ENCODE measurements at regions not wholly inside any gene's neighbourhood (a gene's known extent, or its start where the extent isn't known, plus 50 kb on each side); places are given as distances from the start of the nearest gene placed in this dataset.
"Not testable (repeated sequence)": the region's sequence is repeated elsewhere in the genome, so short reads cannot be mapped to it uniquely, and the experiment has no call there.

DNA sequence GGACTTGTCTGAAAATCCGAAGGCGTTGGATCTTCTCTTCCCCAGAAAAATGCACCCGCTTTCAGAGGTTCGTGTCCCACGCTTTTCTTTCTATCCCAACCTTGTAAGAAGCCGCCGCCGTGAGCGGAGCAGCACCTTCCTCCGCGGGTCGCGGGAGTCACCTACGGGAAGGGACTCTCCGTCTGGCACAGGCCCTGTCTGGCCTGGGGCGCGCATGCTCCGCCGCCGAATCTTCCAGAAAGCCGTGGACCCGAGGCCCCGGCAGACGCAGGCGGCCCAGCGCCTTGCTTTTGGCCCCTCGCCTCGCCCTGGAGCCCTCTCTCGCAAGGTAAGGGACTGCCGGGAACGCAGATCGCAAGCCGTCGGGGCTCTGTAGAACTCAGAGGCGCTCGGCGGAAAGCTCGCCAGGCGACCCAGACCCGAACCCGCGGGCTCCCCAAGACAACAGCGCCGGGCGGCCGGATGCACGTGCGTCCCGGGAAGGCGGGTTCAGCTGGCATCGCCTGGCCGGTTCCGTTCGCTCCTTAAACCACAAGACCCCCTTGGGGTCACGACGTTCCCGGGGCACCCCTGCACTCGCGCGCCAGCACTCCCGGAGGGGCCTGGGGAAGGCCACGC is 4055.2 kb upstream of the TPTE start:
- not testable (repeated sequence) for TF ChIP-seq EZH2phosphoT487 (IDR thresholded peaks at IDR 0.05; ENCODE audit: insufficient read depth, low read depth); EZH2 (IDR thresholded peaks at IDR 0.05; ENCODE audit: insufficient read depth, poor library complexity, severe bottlenecking)
